G401.6 (cell line): ENCODE measurements at regions not wholly inside any gene's neighbourhood (a gene's known extent, or its start where the extent isn't known, plus 50 kb on each side); places are given as distances from the start of the nearest gene placed in this dataset.

Experiments
- FAIRE-seq: peaks from 2 replicates; lab custom pipeline; 2012; peaks lifted over from hg19 to GRCh38; lab: Jason Lieb, UNC

- no peak for FAIRE-seq
These were observed 198.6 kb upstream of the S100G start for GRCh38 chrX:16451334-16451733.

GRCh38 chrX:16454926-16455325, 195.0 kb upstream of the S100G start:
- no peak for FAIRE-seq

- FAIRE-seq: no peak
These were observed 192.7 kb upstream of the S100G start for GRCh38 chrX:16457239-16457638.

GRCh38 chrX:16458208-16458607, 191.8 kb upstream of the S100G start:
- FAIRE-seq: no peak

GRCh38 chrX:16459008-16459407, 190.9 kb upstream of the S100G start:
- FAIRE-seq: no peak

- FAIRE-seq: no peak
These were observed 188.0 kb upstream of the S100G start for GRCh38 chrX:16461968-16462367.

GRCh38 chrX:16462912-16463311, 187.0 kb upstream of the S100G start:
- FAIRE-seq: no peak

- FAIRE-seq: no peak
These were observed 185.6 kb upstream of the S100G start for GRCh38 chrX:16464369-16464768.

- no peak for FAIRE-seq
These were observed 184.7 kb upstream of the S100G start for GRCh38 chrX:16465081-16465876.

GRCh38 chrX:16466640-16467432, 183.1 kb upstream of the S100G start:
- FAIRE-seq: no peak

- FAIRE-seq: no peak
These were observed 180.1 kb upstream of the S100G start for GRCh38 chrX:16469870-16470269.

GRCh38 chrX:16472345-16472744, 177.6 kb upstream of the S100G start:
- FAIRE-seq: no peak

- no peak for FAIRE-seq
These were observed 175.4 kb upstream of the S100G start for GRCh38 chrX:16474511-16474910.

- no peak for FAIRE-seq
These were observed 173.9 kb upstream of the S100G start for GRCh38 chrX:16476009-16476408.

- FAIRE-seq: no peak
These were observed 173.3 kb upstream of the S100G start for GRCh38 chrX:16476692-16477091.

- FAIRE-seq: no peak
These were observed 170.6 kb upstream of the S100G start for GRCh38 chrX:16479206-16479869.

- no peak for FAIRE-seq
These were observed 169.9 kb upstream of the S100G start for GRCh38 chrX:16480049-16480448.

- no peak for FAIRE-seq
These were observed 165.6 kb upstream of the S100G start for GRCh38 chrX:16484338-16484737.

- FAIRE-seq: no peak
These were observed 162.2 kb upstream of the S100G start for GRCh38 chrX:16487620-16488385.

- FAIRE-seq: no peak
These were observed 161.0 kb upstream of the S100G start for GRCh38 chrX:16488959-16489358.

GRCh38 chrX:16491461-16491860, 158.5 kb upstream of the S100G start:
- FAIRE-seq: no peak

GRCh38 chrX:16496175-16496574, 153.8 kb upstream of the S100G start:
- no peak for FAIRE-seq
